SHP77 treated with DMSO at 0.1 percent for 48 hours (cell line): ENCODE measurements at regions not wholly inside any gene's neighbourhood (a gene's known extent, or its start where the extent isn't known, plus 50 kb on each side); places are given as distances from the start of the nearest gene placed in this dataset.
"Not testable (repeated sequence)": the region's sequence is repeated elsewhere in the genome, so short reads cannot be mapped to it uniquely, and the experiment has no call there.

ENCODE experiments used
- DNase-seq: peaks from one replicate; lab custom pipeline; 2025; lab: John Stamatoyannopoulos, UW

- not testable (repeated sequence) for DNase-seq
Measured at GRCh38 chr2:111448796-111449195, 328.1 kb downstream of the BCL2L11 start.

GRCh38 chr2:111450526-111450925, 329.8 kb downstream of the BCL2L11 start:
- not testable (repeated sequence) for DNase-seq

GRCh38 chr2:111451692-111452199, 331.0 kb downstream of the BCL2L11 start:
- not testable (repeated sequence) for DNase-seq

- not testable (repeated sequence) for DNase-seq
Measured at GRCh38 chr2:111452208-111452607, 331.5 kb downstream of the BCL2L11 start.

GRCh38 chr2:111453308-111453707, 332.6 kb downstream of the BCL2L11 start:
- DNase-seq, result not testable (repeated sequence)

GRCh38 chr2:111453816-111454215, 333.1 kb downstream of the BCL2L11 start:
- DNase-seq, result not testable (repeated sequence)

GRCh38 chr2:111454404-111454803, 333.7 kb downstream of the BCL2L11 start:
- DNase-seq, result not testable (repeated sequence)

- DNase-seq, result not testable (repeated sequence)
Measured at GRCh38 chr2:111455016-111456015, 334.6 kb downstream of the BCL2L11 start.

GRCh38 chr2:111457191-111457590, 336.5 kb downstream of the BCL2L11 start:
- not testable (repeated sequence) for DNase-seq

GRCh38 chr2:111460901-111461300, 340.2 kb downstream of the BCL2L11 start:
- not testable (repeated sequence) for DNase-seq

GRCh38 chr2:111461831-111462230, 341.1 kb downstream of the BCL2L11 start:
- DNase-seq, result not testable (repeated sequence)

- DNase-seq, result not testable (repeated sequence)
Measured at GRCh38 chr2:111462572-111462971, 341.9 kb downstream of the BCL2L11 start.

GRCh38 chr2:111463238-111463848, 342.6 kb downstream of the BCL2L11 start:
- DNase-seq, result not testable (repeated sequence)

GRCh38 chr2:111463956-111464355, 343.2 kb downstream of the BCL2L11 start:
- DNase-seq, result not testable (repeated sequence)

GRCh38 chr2:111464367-111464766, 343.7 kb downstream of the BCL2L11 start:
- DNase-seq, result not testable (repeated sequence)

- not testable (repeated sequence) for DNase-seq
Measured at GRCh38 chr2:111465521-111465920, 344.8 kb downstream of the BCL2L11 start.

GRCh38 chr2:111466744-111467143, 346.0 kb downstream of the BCL2L11 start:
- not testable (repeated sequence) for DNase-seq

- DNase-seq, result not testable (repeated sequence)
Measured at GRCh38 chr2:111470924-111471323, 350.2 kb downstream of the BCL2L11 start.

GRCh38 chr2:111471791-111472530, 351.2 kb downstream of the BCL2L11 start:
- DNase-seq, result not testable (repeated sequence)

- not testable (repeated sequence) for DNase-seq
Measured at GRCh38 chr2:111472844-111473403, 352.2 kb downstream of the BCL2L11 start.

- DNase-seq, result not testable (repeated sequence)
Measured at GRCh38 chr2:111473522-111473921, 352.8 kb downstream of the BCL2L11 start.
